HCT116 (cell line): ENCODE measurements at regions not wholly inside any gene's neighbourhood (a gene's known extent, or its start where the extent isn't known, plus 50 kb on each side); places are given as distances from the start of the nearest gene placed in this dataset.

Experiments used
- ATAC-seq: fragments of 200-7000 bp; cut with Tn5 transposase; 2 replicates; pipeline ENCODE4 v1.9.1; 2020; ENCODE audit warnings: mild to moderate bottlenecking, moderate library complexity
- BruUV-seq: library from RNA; stranded (reverse); fragments of 400-500 nt; replicated peaks from 2 replicates; lab custom pipeline; 2021; lab: Mats Ljungman, UMichigan
- CTCF ChIA-PET: fragments of 300-600 bp; sonication (Branson Sonifier 250); formaldehyde crosslinking; loops from one replicate; lab custom pipeline; 2021; ENCODE audit warnings: antibody characterized with exemption; lab: Charles Lee
- POLR2A ChIA-PET: fragments of 300-600, 350-600 bp; sonication (Branson Sonifier 250); formaldehyde crosslinking; loops from one replicate; lab custom pipeline; 2021; ENCODE audit warnings: antibody characterized with exemption; lab: Charles Lee
- RAD21 ChIA-PET, 2 experiments: fragments of 300-600 bp; sonication (Branson Sonifier 250); formaldehyde crosslinking; loops; one replicate each; lab custom pipeline; 2023; ENCODE audit warnings: low total read pairs in 2 of 2; ENCODE audit not compliant: uncharacterized antibody in 2 of 2, unreplicated experiment in 2 of 2, low non-redundant PET in 1 of 2; lab: Charles Lee
- DNase-seq: peaks from one replicate; pipeline ENCODE4 v3.0.0-alpha.2; 2010; ENCODE audit warnings: low read depth, low spot score
- H2AFZ ChIP-seq: fragments of 200-600 bp; shearing (Covaris generic), sonication (generic); 2 replicates; pipeline ENCODE4 v1.6.1; 2017; ENCODE audit warnings: low read depth, mixed run types, mixed read lengths, antibody characterized with exemption, low read length; ENCODE audit not compliant: poor library complexity, severe bottlenecking
- H3K27ac ChIP-seq: 2 replicates; pipeline ENCODE4 v1.5.1; 2012; ENCODE audit warnings: low read depth, low read length
- H3K27me3 ChIP-seq: fragments of 200-600 bp; sonication (generic); 2 replicates; pipeline ENCODE4 v1.6.1; 2016; ENCODE audit warnings: mixed run types, low read length, mixed read lengths; ENCODE audit not compliant: insufficient read depth
- H3K36me3 ChIP-seq, 2 experiments: fragments of 200-500 bp in 1 of 2; fragments of 200-600 bp in 1 of 2; sonication (Bioruptor generic) in 1 of 2; sonication (generic) in 1 of 2; 2 replicates each; pipeline versions ENCODE4 v1.5.1 to v1.6.1; 2014 to 2016; ENCODE audit warnings: low read length in 2 of 2, inconsistent platforms in 1 of 2, mixed read lengths in 1 of 2, mixed run types in 1 of 2; ENCODE audit not compliant: insufficient read depth in 2 of 2, control insufficient read depth in 1 of 2
- H3K4me1 ChIP-seq, 2 experiments: fragments of 200-600 bp in 1 of 2; sonication (generic) in 1 of 2; 2 replicates each; pipeline versions ENCODE4 v1.5.1 to v1.6.1; 2012 to 2017; ENCODE audit warnings: low read length in 2 of 2, inconsistent platforms in 1 of 2, mild to moderate bottlenecking in 1 of 2, mixed read lengths in 1 of 2, mixed run types in 1 of 2, moderate library complexity in 1 of 2; ENCODE audit not compliant: insufficient read depth in 2 of 2, control insufficient read depth in 1 of 2
- H3K4me2 ChIP-seq: fragments of 200-600 bp; sonication (generic); 2 replicates; pipeline ENCODE4 v1.6.1; 2017; ENCODE audit warnings: mixed run types, low read length, mixed read lengths
- H3K4me3 ChIP-seq, 2 experiments: fragments of 200-600 bp in 1 of 2; sonication (generic) in 1 of 2; replicated peaks in 1 of 2; 2 replicates each; pipeline ENCODE4 v1.5.1; 2011 to 2016; ENCODE audit warnings: low read length in 2 of 2, control low read depth in 1 of 2, low read depth in 1 of 2, mild to moderate bottlenecking in 1 of 2, mixed read lengths in 1 of 2, mixed run types in 1 of 2
- H3K79me2 ChIP-seq: fragments of 200-600 bp; sonication (generic); 2 replicates; pipeline ENCODE4 v1.6.1; 2017; ENCODE audit warnings: mild to moderate bottlenecking, mixed run types, low read length, moderate library complexity, mixed read lengths; ENCODE audit not compliant: insufficient read depth
- H3K9ac ChIP-seq: fragments of 200-600 bp; sonication (generic); 2 replicates; pipeline ENCODE4 v1.6.1; 2016; ENCODE audit warnings: low read length, mixed read lengths
- H3K9me2 ChIP-seq: fragments of 200-600 bp; sonication (generic), shearing (Covaris generic); 2 replicates; pipeline ENCODE4 v1.6.1; 2017; ENCODE audit warnings: mixed run types, mild to moderate bottlenecking, moderate library complexity; ENCODE audit not compliant: insufficient read depth
- H3K9me3 ChIP-seq, 2 experiments: fragments of 200-500 bp in 1 of 2; fragments of 200-600 bp in 1 of 2; sonication (Bioruptor generic) in 1 of 2; sonication (generic) in 1 of 2; 2 replicates each; pipeline ENCODE4 v1.6.1; 2014 to 2017; ENCODE audit warnings: low read length in 2 of 2, mixed read lengths in 2 of 2, inconsistent platforms in 1 of 2, low read depth in 1 of 2, mild to moderate bottlenecking in 1 of 2, mixed run types in 1 of 2, moderate library complexity in 1 of 2; ENCODE audit not compliant: control insufficient read depth in 1 of 2, insufficient read depth in 1 of 2
- H4K20me1 ChIP-seq: fragments of 200-600 bp; sonication (generic), shearing (Covaris generic); 2 replicates; pipeline ENCODE4 v1.6.1; 2017; ENCODE audit warnings: mixed run types, mild to moderate bottlenecking, moderate library complexity; ENCODE audit not compliant: insufficient read depth
- CBX3 ChIP-seq: IDR thresholded peaks from 2 replicates; pipeline ENCODE4 v1.6.1; 2012; ENCODE audit warnings: low read depth
- CEBPB ChIP-seq: IDR thresholded peaks from 2 replicates; pipeline ENCODE4 v1.6.1; 2012; ENCODE audit warnings: low read depth
- EZH2 ChIP-seq: fragments of 200-600 bp; sonication (generic); IDR thresholded peaks from 2 replicates; pipeline ENCODE4 v1.6.1; 2017; ENCODE audit warnings: antibody characterized with exemption, mixed run types
- POLR2AphosphoS5 ChIP-seq: IDR thresholded peaks from 2 replicates; pipeline ENCODE4 v1.6.1; 2011; ENCODE audit warnings: mild to moderate bottlenecking, low read depth, low read length, moderate library complexity
- REST ChIP-seq: IDR thresholded peaks from 2 replicates; pipeline ENCODE4 v1.6.1; 2012; ENCODE audit warnings: low read depth
- YY1 ChIP-seq: IDR thresholded peaks from 2 replicates; pipeline ENCODE4 v1.6.1; 2011; ENCODE audit warnings: low read length, low read depth, moderate library complexity, mild to moderate bottlenecking; ENCODE audit not compliant: insufficient replicate concordance; ENCODE audit errors: extremely low read depth
- ZBTB33 ChIP-seq: IDR thresholded peaks from 2 replicates; pipeline ENCODE4 v1.6.1; 2011; ENCODE audit warnings: mild to moderate bottlenecking, low read length, moderate library complexity; ENCODE audit not compliant: insufficient replicate concordance; ENCODE audit errors: extremely low read depth
- ZFX ChIP-seq: fragments of 450-650 bp; IDR thresholded peaks from 2 replicates; pipeline ENCODE4 v1.6.1; 2017
- ZNF274 ChIP-seq: fragments of 200-500 bp; sonication (Bioruptor generic); IDR thresholded peaks from 2 replicates; pipeline ENCODE4 v1.6.1; 2014; ENCODE audit warnings: mild to moderate bottlenecking, low read depth, low read length, inconsistent platforms
- intact Hi-C: fragments of 100-400 bp; cut with micrococcal nuclease; formaldehyde crosslinking; loops from 2 replicates; pipeline ENCODE4 v1.10.0; 2022

GRCh38 chr11:43012606-43013005, 299.2 kb upstream of the API5 start:
- POLR2A ChIA-PET: no interaction called here

More at GRCh38 chr11:43012606-43013005, 299.2 kb upstream of the API5 start:
- Histone ChIP-seq H4K20me1 (no peaks in the 10 kb centered on the region), H3K4me1 (no peaks in the 10 kb centered on the region), H2AFZ (no peak overlapping the region), H3K9me2 (no peaks in the 10 kb centered on the region), H3K36me3 (no peaks in the 10 kb centered on the region), H3K4me3 (no peak overlapping the region), H3K9ac (no peak overlapping the region), H3K79me2 (no peaks in the 10 kb centered on the region), H3K9me3 (no peaks in the 10 kb centered on the region; a peak in 2 of 4 replicates), H3K27ac (no peak overlapping the region)
- BruUV-seq: no TSS peak
- no peak for ATAC-seq
- intact Hi-C loops: no loop called here
- DNase-seq: no peak
- RAD21 ChIA-PET: no interaction called here
- TF ChIP-seq POLR2AphosphoS5 (no peak), CEBPB (no peak), ZFX (no peak), CBX3 (no peak), EZH2 (no peak), YY1 (no peak), ZBTB33 (no peak), REST (no peak), ZNF274 (no peak)
- TF ChIP-seq, all 23 proteins: peak for 0
- no peaks in the 10 kb centered on the region for H3K27me3 ChIP-seq
- no peak overlapping the region for H3K4me2 ChIP-seq
- CTCF ChIA-PET: no interaction called here
